DND-41 (cell line): ENCODE measurements at regions not wholly inside any gene's neighbourhood (a gene's known extent, or its start where the extent isn't known, plus 50 kb on each side); places are given as distances from the start of the nearest gene placed in this dataset.

Experiments
- CTCF ChIP-seq: IDR thresholded peaks from 2 replicates; pipeline ENCODE4 v1.5.1; 2012; ENCODE audit warnings: borderline replicate concordance, low read length, moderate library complexity, mild to moderate bottlenecking; ENCODE audit not compliant: poor library complexity, severe bottlenecking; ENCODE audit errors: extremely low read depth
- EZH2 ChIP-seq: IDR thresholded peaks from 3 replicates; pipeline ENCODE4 v1.6.1; 2012; ENCODE audit warnings: borderline replicate concordance, low read depth, mild to moderate bottlenecking, moderate library complexity, low read length, inconsistent platforms; ENCODE audit not compliant: severe bottlenecking

GRCh38 chr2:146212602-146213001 is 1632.2 kb upstream of the ACVR2A start:
- no peak for TF ChIP-seq EZH2
- TF ChIP-seq CTCF, result no peak
